Ovary (tissue), 3 donors: ENCODE measurements at regions not wholly inside any gene's neighbourhood (a gene's known extent, or its start where the extent isn't known, plus 50 kb on each side); places are given as distances from the start of the nearest gene placed in this dataset.

Experiments
- CTCF ChIP-seq, 3 donors: fragments of 450-650 bp in 2 of 3; fragments of 200-600 bp in 1 of 3; IDR thresholded peaks; one replicate each; pipeline versions ENCODE4 v1.5.1 to v1.8.0; 2016 to 2022; ENCODE audit warnings: antibody characterized with exemption in 3 of 3, mild to moderate bottlenecking in 1 of 3
- POLR2A ChIP-seq: fragments of 450-650 bp; IDR thresholded peaks from one replicate; pipeline ENCODE4 v1.6.1; 2017; ENCODE audit warnings: antibody characterized with exemption, mild to moderate bottlenecking, moderate library complexity
- donor health status: DM: no; HTN: no; CAD: no.

- TF ChIP-seq CTCF (IDR thresholded peaks at IDR 0.05): no peak
- no peak for TF ChIP-seq POLR2A
These were observed 460.0 kb downstream of the PDCD6IP start for GRCh38 chr3:34258271-34258998.
